B cell (primary cell): ENCODE measurements at regions not wholly inside any gene's neighbourhood (a gene's known extent, or its start where the extent isn't known, plus 50 kb on each side); places are given as distances from the start of the nearest gene placed in this dataset.

Source experiments
- ATAC-seq: fragments of 200-7000 bp; cut with Tn5 transposase; one replicate; pipeline ENCODE4 v1.10.0; 2021; ENCODE audit warnings: low read depth, mild to moderate bottlenecking, moderate number of reproducible peaks, moderate library complexity
- CTCF ChIA-PET: fragments of 350-600 bp; sonication (Branson Sonifier 250); formaldehyde crosslinking; loops from one replicate; lab custom pipeline; 2021; ENCODE audit warnings: antibody characterized with exemption, inconsistent platforms; lab: Charles Lee
- POLR2A ChIA-PET: fragments of 350-600 bp; sonication (Branson Sonifier 250); formaldehyde crosslinking; loops from one replicate; lab custom pipeline; 2021; ENCODE audit warnings: antibody characterized with exemption; lab: Charles Lee
- DNase-seq: peaks from one replicate; pipeline ENCODE4 v3.0.0; 2013
- H2AFZ ChIP-seq: 2 replicates; pipeline ENCODE4 v1.6.1; 2012; ENCODE audit warnings: mild to moderate bottlenecking, low read depth, low read length; ENCODE audit not compliant: insufficient read depth, poor library complexity, severe bottlenecking
- H3K27ac ChIP-seq, 2 donors: 1 replicate in 1 of 2; 2 replicates in 1 of 2; pipeline ENCODE4 v1.5.1; 2012 to 2013; ENCODE audit warnings: low read length in 2 of 2, mild to moderate bottlenecking in 2 of 2, moderate library complexity in 1 of 2
- H3K27me3 ChIP-seq, 4 experiments: fragments of 200-600 bp in 1 of 4; sonication (generic) in 1 of 4; replicated peaks in 1 of 4; 1 replicate in 2 of 4; 2 replicates in 2 of 4; pipeline versions ENCODE4 v1.6.1 to v1.7.0; 2013 to 2016; ENCODE audit warnings: low read length in 3 of 4, mild to moderate bottlenecking in 2 of 4, mixed read lengths in 1 of 4, moderate library complexity in 1 of 4; ENCODE audit not compliant: insufficient read depth in 4 of 4, control insufficient read depth in 3 of 4; ENCODE audit errors: control extremely low read depth in 1 of 4
- H3K36me3 ChIP-seq, 2 experiments: replicated peaks in 1 of 2; 1 replicate in 1 of 2; 2 replicates in 1 of 2; pipeline versions ENCODE4 v1.6.1 to v1.7.1; 2013; ENCODE audit warnings: low read length in 1 of 2; ENCODE audit not compliant: insufficient read depth in 2 of 2, control insufficient read depth in 1 of 2; ENCODE audit errors: control extremely low read depth in 1 of 2, extremely low read depth in 1 of 2
- H3K4me1 ChIP-seq, 2 donors: fragments of 200-600 bp in 1 of 2; sonication (generic) in 1 of 2; 1 replicate in 1 of 2; 2 replicates in 1 of 2; pipeline versions ENCODE4 v1.5.1 to v1.6.1; 2013 to 2017; ENCODE audit warnings: low read length in 2 of 2; ENCODE audit not compliant: control insufficient read depth in 2 of 2, insufficient read depth in 2 of 2
- H3K4me2 ChIP-seq: replicated peaks from 2 replicates; pipeline ENCODE3; 2012; ENCODE audit warnings: mild to moderate bottlenecking, low read depth, low read length; ENCODE audit not compliant: poor library complexity, severe bottlenecking
- H3K4me3 ChIP-seq, 5 experiments: fragments of 200-600 bp in 1 of 5; sonication (generic) in 1 of 5; 1 replicate in 3 of 5; 2 replicates in 2 of 5; pipeline versions ENCODE4 v1.5.1 to v1.7.0; 2011 to 2016; ENCODE audit warnings: low read length in 4 of 5, mild to moderate bottlenecking in 4 of 5, low read depth in 2 of 5, control low read depth in 1 of 5, moderate library complexity in 1 of 5; ENCODE audit not compliant: insufficient read depth in 1 of 5; ENCODE audit errors: control extremely low read depth in 1 of 5, extremely low read depth in 1 of 5
- H3K79me2 ChIP-seq: fragments of 200-600 bp; sonication (generic); one replicate; pipeline ENCODE4 v1.6.0; 2016; ENCODE audit warnings: low read length; ENCODE audit not compliant: control insufficient read depth, insufficient read depth
- H3K9ac ChIP-seq: fragments of 200-600 bp; sonication (generic); 2 replicates; pipeline ENCODE4 v1.6.1; 2017; ENCODE audit warnings: mild to moderate bottlenecking, low read length, moderate library complexity
- H3K9me3 ChIP-seq, 3 donors: one replicate each; pipeline versions ENCODE4 v1.6.1 to v1.7.1; 2013; ENCODE audit warnings: low read length in 2 of 3; ENCODE audit not compliant: control insufficient read depth in 2 of 3, insufficient read depth in 1 of 3; ENCODE audit errors: control extremely low read depth in 1 of 3
- H4K20me1 ChIP-seq: 2 replicates; pipeline ENCODE4 v1.6.0; 2012; ENCODE audit warnings: mild to moderate bottlenecking, low read length; ENCODE audit not compliant: insufficient read depth, control insufficient read depth, poor library complexity, severe bottlenecking
- H3K27ac Mint-ChIP-seq: one replicate; pipeline ENCODE4 v1.8.0; 2021; ENCODE audit warnings: mixed read lengths
- H3K27me3 Mint-ChIP-seq: one replicate; pipeline ENCODE4 v1.8.0; 2021; ENCODE audit warnings: mixed read lengths
- H3K4me1 Mint-ChIP-seq: one replicate; pipeline ENCODE4 v1.8.0; 2021; ENCODE audit warnings: mixed read lengths
- H3K4me3 Mint-ChIP-seq: one replicate; pipeline ENCODE4 v1.8.0; 2021; ENCODE audit warnings: mixed read lengths
- H3K9me3 Mint-ChIP-seq: one replicate; pipeline ENCODE4 v1.8.0; 2022; ENCODE audit warnings: mixed read lengths; ENCODE audit not compliant: insufficient read depth
- CTCF ChIP-seq: fragments of 200-600 bp; IDR thresholded peaks from one replicate; pipeline ENCODE4 v1.8.0; 2022; ENCODE audit warnings: antibody characterized with exemption, mild to moderate bottlenecking
- EZH2 ChIP-seq: IDR thresholded peaks from 2 replicates; pipeline ENCODE4 v1.6.1; 2012; ENCODE audit warnings: borderline replicate concordance, low read depth, mild to moderate bottlenecking, moderate library complexity, low read length; ENCODE audit not compliant: insufficient read depth, poor library complexity, severe bottlenecking
- WGBS: methylation state at CpG from one replicate; pipeline ENCODE4 v1.1.5; 2013; ENCODE audit warnings: missing lambda C conversion rate; ENCODE audit not compliant: insufficient coverage; 5-methylcytosine and 5-hydroxymethylcytosine counted together
- intact Hi-C: fragments of 100-400 bp; cut with micrococcal nuclease; formaldehyde crosslinking; loops from one replicate; pipeline ENCODE4 v1.10.0; 2022

- H3K4me1 ChIP-seq, result no peaks in the 10 kb centered on the region
- Mint-ChIP-seq H3K27ac (no peak overlapping the region), H3K4me3 (no peak overlapping the region), H3K4me1 (no peaks in the 10 kb centered on the region), H3K27me3 (peaks cover 14% of the 10 kb centered on the region), H3K9me3 (peaks cover 1% of the 10 kb centered on the region)
- no peak overlapping the region for H3K9ac ChIP-seq
- H3K27me3 ChIP-seq, result no peaks in the 10 kb centered on the region
- DNase-seq (no peak), ATAC-seq (no peak)
- CTCF ChIA-PET, result interaction anchor here (1.0 kb wide), 1 partner anchor 29 kb away, joined by 3 read pairs; no protein-coding TSS in a partner anchor
- no peak overlapping the region for H3K4me2 ChIP-seq
- H3K36me3 ChIP-seq, result no peaks in the 10 kb centered on the region
- intact Hi-C loops, result no loop called here
- H3K4me3 ChIP-seq, result no peak overlapping the region
- no peaks in the 10 kb centered on the region for H4K20me1 ChIP-seq
- WGBS, result 95% methylated on average over 5 of the region's 5 CpGs
- no peak overlapping the region for H2AFZ ChIP-seq
- TF ChIP-seq EZH2 (no peak), CTCF (no peak)
- no peak overlapping the region for H3K27ac ChIP-seq
- no peaks in the 10 kb centered on the region for H3K79me2 ChIP-seq
- no peaks in the 10 kb centered on the region for H3K9me3 ChIP-seq
- POLR2A ChIA-PET, result no interaction called here
Observed at GRCh38 chr5:174182111-174182510, 136.6 kb downstream of the NSG2 start.

GRCh38 chr5:174183701-174184100, 138.2 kb downstream of the NSG2 start:
- CTCF ChIA-PET, result no interaction called here
- Mint-ChIP-seq H3K27me3 (peaks cover 4% of the 10 kb centered on the region), H3K27ac (no peak overlapping the region), H3K4me3 (no peak overlapping the region), H3K4me1 (no peaks in the 10 kb centered on the region), H3K9me3 (no peaks in the 10 kb centered on the region)
- no peaks in the 10 kb centered on the region for H3K4me1 ChIP-seq
- TF ChIP-seq CTCF (no peak), EZH2 (no peak)
- H3K4me3 ChIP-seq, result no peak overlapping the region
- no peak for DNase-seq
- H3K27me3 ChIP-seq, result no peaks in the 10 kb centered on the region
- H3K27ac ChIP-seq, result no peak overlapping the region
- intact Hi-C loops, result no loop called here
- no peak for ATAC-seq
- no peak overlapping the region for H3K9ac ChIP-seq
- H3K36me3 ChIP-seq, result no peaks in the 10 kb centered on the region
- H4K20me1 ChIP-seq, result no peaks in the 10 kb centered on the region
- 87% methylated on average over 7 of the region's 9 CpGs for WGBS
- no peak overlapping the region for H2AFZ ChIP-seq
- H3K79me2 ChIP-seq, result no peaks in the 10 kb centered on the region
- no peak overlapping the region for H3K4me2 ChIP-seq
- POLR2A ChIA-PET, result no interaction called here
- H3K9me3 ChIP-seq, result no peaks in the 10 kb centered on the region
